ENCODE measurements at regions not wholly inside any gene's neighbourhood (a gene's known extent, or its start where the extent isn't known, plus 50 kb on each side); places are given as distances from the start of the nearest gene placed in this dataset.

GRCh38 chr4:123972031-123972430 is 575.4 kb downstream of the SPRY1 start:
- TF ChIP-seq CTCF (IDR thresholded peaks at IDR 0.05) (no peak), JUND (IDR thresholded peaks at IDR 0.05) (no peak), POLR2AphosphoS5 (IDR thresholded peaks at IDR 0.05; ENCODE audit: low read depth, low read length) (no peak), TAF1 (IDR thresholded peaks at IDR 0.05; ENCODE audit: borderline replicate concordance, low read depth, low read length) (no peak)

All from SK-N-SH (cell line).